GM18520 (cell line): ENCODE measurements at regions not wholly inside any gene's neighbourhood (a gene's known extent, or its start where the extent isn't known, plus 50 kb on each side); places are given as distances from the start of the nearest gene placed in this dataset.

Experiments
- ATAC-seq: cut with Tn5 transposase; IDR thresholded peaks from one replicate; pipeline ENCODE4 v1.9.1; 2021; ENCODE audit not compliant: unreplicated experiment

DNA sequence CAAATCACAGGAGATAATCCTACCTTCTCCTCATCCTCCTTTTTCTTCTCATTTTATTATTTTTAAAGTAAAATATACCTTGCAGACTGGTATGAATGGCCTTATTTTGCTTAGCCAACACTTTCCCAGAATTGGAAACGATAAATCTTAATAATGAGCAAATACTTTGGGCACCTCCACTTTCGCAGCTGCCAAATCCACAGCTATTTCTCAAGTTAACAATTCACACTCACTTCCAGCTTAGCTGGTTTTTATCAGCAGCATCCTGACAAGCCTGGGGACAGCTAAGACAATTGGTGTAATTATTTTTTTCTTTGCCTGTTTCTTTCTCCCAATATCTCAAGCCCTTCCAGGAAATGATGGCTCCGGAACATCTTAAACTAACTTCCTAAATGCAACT is 867.5 kb upstream of the TMEM132C start:
- ATAC-seq = no peak

DNA sequence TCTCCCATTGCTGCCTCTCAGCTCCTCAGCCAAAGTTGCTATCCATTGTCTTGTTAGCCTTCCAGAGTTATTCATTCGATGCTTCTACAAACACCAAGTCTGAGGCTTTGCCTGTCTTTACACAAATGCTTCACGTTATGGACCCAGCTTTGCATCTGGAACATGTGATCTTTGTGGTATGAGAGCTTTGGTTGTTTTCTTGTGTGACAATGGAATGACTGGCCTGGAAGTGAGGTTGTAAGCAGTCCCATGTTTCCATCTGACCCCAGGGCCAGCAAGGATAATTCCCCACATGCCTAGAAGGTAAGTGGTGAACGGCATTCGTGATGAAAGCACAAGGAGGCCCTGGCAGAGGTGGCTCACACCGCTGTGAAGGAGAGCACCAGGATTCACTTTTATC is 866.7 kb upstream of the TMEM132C start:
- ATAC-seq = no peak

DNA sequence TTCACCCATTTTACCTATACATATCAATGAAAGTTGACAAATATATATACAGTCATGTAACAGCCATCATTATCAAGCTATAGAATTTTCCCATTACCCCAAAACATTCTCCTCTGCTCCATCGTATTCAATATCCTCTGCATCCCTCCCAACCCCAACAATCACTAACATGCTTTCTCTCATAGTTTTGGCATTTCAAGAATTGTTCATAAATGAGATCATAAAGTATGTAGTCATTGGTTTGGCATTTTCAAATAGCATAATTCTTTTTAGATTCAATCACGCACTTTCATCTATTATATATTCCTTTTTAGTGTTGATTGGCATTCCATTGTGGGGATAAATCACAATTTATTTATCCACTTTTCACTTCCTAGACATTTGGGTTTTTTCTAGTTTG is 866.0 kb upstream of the TMEM132C start:
- no peak for ATAC-seq

DNA sequence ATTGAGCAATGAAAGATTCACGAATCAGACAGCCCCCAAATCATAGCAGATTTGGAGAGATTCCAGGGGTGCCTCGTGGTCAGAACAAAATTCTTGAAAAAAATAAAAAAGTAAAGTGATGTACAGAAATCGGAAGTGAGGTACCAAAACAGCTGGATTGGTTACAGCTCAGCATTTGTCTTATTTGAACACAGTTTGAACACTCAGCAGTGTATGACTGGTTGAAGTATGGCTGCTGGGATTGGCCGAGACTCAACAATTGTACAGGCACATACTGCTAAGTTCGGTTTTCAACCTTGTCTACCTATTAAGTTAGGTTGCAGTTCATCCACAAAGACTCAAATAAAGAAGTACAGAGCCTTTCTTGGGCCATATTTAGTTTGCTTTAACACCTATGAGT is 865.4 kb upstream of the TMEM132C start:
- ATAC-seq = no peak

DNA sequence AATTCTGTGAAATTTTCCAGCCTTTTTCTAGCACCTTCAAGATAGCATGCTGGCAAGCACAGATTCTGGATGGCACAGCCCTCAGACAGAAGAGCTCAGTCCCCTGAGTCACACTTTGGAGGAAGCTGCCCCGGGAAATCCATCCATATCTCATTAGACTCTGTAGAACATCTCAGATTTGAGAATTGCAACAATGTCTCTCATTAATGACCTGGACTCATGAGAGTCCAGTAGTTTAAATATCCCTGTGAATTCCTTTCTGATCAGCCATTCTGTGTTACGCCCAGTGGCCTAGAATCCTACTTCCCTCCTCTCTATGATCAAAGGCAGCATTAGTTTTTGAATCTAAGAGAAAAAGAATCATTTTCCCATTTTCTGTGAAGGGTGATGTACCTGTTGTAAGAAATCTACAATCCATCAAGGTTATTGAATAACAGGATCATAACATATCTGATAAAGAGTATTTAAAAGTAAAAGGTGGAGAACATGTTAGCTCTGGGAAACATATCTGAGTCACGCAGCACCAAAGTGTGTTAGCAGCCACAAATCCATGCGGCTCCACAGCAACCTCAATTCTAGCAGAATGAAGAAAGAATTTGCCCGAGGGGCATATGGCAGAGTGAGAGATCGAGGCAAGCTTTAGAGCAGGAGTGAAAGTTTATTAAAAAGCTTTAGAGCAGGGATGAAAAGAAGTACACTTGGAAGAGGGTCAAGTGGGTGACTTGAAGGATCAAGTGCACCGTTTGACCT is 855.6 kb upstream of the TMEM132C start:
- ATAC-seq = no peak

DNA sequence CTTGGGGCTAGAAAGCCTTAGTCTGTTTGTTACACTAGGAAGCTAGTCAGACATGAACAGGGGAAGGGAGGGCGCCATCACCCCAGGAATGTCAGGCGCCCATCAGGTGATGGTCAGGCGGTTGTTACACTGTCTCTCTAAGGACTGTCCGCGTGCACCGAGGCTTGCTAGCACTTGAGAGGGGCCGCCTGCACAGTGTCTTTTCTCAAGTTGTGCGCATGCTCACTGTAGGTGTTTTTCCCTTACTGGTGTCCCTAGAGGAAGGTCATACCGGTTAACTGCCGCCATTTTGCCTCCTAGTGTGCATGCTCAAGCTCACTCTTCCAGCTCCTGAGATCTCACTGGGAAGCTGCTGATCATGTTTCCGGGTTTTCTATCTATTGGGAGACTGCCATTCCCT is 855.0 kb upstream of the TMEM132C start:
- ATAC-seq = no peak

DNA sequence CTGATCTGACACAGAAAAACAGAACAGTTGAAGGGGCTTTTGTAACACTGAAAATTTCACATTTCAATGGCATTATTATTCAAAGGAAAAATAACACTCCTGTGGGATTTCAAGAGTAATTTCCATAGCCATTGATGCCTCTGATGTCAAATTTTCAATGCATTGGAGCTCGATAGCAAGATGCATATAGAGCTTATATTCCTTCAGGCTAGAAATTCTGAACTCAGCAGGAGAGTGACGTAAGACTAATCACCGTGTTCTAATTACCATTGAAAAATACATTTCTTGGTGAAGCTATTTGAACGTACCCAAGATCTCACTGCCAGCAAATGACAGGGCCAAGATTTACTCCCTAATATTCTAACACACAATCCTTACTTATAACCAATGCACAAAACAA is 854.1 kb upstream of the TMEM132C start:
- no peak for ATAC-seq

DNA sequence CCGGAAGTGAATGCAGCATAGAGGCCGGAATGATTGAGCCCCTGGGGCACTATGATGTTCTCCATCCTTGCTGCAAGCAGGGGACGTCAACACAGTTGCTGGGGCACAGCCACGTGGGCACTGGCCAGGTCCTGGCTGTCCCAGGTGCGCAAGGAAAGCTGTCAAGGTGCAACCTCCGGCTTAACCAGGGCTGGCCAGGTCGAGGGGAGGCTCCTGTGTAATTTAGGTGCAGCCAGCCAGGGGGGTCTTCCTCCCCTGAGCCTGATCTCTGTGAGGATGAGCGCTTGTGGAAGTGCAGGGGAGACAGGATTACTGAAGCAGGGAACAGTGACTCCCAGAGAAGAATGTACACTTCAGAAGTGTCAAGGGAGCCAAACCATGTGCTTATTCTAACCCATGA is 852.8 kb upstream of the TMEM132C start:
- no peak for ATAC-seq

DNA sequence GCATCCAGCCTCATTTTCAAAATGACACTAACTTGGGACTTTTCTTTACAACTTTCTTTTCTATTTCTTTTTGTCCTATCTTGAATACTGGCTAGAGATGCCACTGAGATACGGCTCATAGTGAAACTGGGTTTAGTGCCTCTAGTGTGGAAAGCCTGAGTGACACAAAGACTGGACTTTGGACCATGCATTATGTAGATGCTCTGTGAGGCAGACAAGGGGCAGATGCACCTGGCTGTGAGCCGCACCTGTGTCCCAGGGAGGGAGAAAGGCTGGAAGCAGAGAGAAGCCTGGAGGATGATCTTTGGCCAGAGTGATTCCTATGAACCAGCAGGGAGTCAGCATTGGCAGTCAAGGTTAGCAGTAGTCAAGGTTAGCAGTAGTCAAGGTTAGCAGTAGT is 852.3 kb upstream of the TMEM132C start:
- ATAC-seq = no peak

DNA sequence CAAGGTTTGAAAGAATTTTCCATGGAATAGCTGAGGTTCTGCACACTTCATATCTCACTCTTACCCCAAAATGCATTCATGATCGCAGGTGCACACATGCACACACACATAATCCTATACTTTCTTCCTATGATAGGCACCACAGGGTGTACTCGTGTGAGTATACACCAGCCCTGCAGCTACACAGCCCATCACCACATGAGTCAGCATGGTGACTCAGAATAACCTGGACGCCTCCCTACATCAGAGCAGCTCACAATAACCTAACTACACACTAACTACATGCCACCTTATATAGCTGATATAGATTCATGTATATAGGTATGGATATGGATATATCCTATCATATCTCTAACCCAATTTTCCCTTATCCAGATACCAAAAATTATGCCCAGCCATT is 850.2 kb upstream of the TMEM132C start:
- ATAC-seq = no peak

DNA sequence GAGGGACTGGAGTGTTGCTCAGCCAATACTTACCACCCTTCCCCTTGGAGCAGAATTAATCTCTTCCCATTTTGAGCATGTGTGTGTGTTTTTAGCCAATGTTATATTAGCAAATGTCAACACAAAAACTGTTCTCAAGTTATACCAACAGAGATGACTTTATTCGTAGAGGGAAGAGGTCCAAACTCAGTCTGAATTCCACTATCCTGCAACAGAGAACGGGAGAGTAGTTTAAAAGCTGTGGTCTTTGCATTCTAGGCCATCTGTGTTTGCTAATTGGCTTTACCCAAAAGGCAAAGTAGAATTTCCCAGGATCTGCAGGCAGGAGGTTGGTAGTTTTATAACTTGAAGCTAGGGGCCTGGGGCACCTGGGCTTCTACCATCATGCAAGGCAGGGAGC is 847.9 kb upstream of the TMEM132C start:
- no peak for ATAC-seq

DNA sequence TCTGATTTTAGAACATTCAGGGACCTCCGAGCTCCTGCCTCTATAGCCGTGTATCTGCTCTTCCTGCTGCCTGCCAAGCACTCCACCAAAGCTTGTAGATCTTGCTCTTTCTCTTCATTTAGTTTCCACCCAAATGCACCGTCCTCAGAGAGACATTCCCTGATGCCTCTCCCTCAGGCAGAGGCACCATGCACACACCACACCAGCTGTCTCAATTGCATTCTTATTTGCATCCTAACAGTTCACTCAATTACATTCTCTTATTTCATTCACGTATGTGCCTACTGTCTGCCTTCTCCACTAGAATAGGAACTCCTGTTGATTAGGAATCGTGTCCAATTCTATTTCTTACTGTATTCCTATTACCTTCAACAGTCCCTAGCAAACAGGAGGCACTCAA is 845.4 kb upstream of the TMEM132C start:
- no peak for ATAC-seq

DNA sequence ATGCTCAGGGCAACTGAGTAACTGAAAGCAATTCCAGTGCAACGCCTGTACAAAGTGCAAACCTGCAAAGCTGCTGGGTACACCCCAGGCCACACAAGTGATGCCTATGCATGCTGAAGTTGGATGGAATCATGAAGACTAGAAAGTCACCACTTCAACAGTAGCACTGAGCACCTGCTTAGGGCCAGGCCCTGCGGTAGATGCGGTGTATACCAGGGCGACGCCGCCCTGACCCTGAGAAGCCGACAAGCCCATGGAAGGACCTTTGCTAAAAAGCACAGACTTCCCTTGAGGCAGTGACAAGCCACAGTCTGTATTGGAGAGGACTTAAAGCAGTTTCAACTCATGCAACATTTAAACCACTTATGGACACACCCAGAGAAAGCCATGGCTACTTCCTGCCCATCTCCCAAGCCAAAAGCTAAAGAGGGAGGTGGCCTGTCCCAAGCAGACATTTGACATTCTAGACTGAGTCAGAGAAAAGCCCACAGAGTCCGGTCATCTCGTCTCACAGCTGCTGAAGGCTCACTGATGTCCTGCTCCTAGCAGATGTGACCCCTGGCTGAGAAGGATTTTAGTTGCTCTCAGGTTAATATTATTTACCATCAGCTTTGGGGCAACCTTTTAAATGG is 843.9 kb upstream of the TMEM132C start:
- ATAC-seq = no peak

DNA sequence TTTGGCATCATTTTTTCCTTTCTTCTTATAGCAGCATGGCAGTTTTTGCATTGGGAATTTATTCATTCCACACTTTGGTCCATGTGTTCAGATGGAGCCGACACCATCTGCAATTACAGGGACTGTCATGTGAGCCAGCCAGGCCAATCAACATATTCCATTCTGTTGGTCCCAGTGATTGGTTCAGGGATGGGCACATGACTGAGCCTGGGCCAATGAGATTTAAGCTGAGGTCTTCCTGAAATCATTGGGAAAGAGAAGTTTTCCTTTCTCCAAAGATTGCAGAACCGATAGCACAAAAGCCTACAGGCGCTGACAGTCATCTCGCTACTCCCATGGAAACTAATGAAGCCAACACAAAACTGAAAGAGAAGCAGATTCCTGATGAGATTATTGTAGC is 841.5 kb upstream of the TMEM132C start:
- no peak for ATAC-seq

DNA sequence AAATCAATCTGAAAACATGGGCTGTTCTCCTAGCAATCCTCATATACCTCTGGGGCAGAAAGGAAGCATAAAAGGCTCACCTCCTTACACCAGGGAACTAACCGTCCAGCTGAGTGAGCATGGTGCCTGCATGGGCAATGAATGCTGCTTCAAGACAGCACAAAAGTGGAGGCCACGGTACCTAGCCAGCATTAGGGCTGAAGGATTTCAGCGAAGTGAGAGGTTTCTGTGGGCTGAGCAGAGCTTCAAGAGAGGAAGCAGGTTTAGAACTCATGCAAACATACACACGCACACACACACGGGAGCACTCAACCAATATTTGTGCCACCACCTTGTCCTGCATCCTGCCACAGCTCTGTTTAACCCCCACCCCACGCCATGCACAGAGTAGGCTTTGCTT is 838.5 kb upstream of the TMEM132C start:
- ATAC-seq = no peak

DNA sequence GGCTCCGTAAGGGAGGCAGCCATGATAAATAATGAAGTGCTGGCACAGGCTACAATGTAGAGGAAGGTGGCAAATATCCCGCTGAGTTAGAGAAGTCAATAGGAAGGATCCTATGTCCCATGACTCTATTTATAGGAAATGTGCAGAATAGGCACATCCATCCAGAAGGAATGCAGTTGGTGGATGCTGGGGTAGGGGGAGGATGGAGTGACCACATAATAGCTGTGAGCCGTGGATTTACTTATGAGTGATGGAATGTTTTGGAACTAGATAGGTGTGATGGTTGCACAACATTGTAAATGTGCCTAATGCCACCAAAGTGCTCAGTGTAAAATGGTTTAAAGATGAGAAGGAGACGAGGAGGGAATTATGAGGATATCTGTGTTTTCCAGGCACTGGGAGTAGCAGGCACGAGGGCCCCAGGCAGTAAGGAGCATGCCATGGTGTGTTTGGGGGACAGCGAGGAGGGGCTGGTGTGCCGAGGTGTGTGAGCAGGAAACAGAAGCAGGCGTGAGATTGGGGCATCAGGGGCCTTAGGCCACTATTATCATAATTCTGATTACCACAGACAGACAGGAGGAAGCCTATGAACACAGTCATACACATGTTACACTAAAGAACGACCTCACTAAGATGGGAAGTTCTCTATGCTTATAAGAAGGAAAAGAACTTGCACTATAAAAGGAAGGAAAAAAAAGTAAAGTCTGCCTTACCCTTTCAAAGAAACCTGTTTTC is 837.3 kb upstream of the TMEM132C start:
- no peak for ATAC-seq

DNA sequence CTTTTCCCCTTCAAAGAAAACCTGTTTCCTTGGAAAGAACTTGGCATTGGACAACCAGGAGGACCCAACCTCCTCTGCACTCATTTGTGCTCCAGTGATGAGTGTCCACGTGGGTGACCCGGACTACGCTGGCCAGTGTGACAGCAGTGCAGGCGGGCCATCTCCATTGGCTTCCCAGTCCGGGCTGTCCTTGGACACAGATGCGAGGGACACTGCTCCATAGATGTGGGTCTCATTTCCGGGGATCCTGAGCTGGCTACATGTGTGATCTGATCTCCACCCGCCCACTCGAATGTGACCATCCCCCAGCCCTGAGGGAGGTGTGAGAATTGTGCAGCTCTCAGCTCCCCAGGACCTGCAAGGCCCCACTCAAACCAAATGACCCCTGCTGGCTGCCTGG is 836.6 kb upstream of the TMEM132C start:
- ATAC-seq = no peak

DNA sequence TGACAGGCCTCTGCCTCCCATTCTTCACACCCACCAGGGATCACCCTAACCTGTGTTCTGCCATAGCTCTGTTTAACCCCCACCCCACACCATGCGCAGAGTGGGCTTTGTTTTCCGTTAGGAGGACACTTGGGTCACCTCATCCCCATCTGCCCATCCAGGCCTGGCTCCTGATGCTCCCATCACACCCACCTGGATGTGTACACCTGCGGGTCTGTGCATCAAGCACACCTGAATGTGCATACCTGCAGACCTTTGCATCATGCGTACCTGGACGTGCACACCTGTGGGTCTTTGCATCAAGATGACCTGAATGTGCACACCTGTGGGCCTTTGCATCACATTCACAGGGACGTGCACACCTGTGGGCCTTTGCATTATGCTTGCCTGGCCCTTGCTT is 835.8 kb upstream of the TMEM132C start:
- no peak for ATAC-seq

DNA sequence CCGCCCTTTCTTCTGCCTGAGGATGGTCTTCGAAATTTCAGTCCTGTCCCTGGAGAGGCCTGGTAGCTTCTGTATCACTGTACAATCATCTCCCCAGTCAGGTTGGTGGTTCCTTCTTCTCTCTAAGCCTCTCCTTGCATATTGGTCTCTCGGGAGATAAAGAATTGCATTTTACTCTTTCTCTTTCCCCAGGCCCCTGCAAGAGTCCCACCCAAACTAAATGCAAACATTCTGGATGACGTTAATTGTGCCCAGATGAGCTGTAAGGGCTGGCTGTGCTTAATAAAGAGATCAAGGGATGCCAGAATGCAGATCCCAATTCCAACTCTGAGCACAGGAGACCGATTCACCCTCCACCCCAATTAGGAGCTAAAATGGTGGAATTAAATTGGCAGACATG is 835.4 kb upstream of the TMEM132C start:
- ATAC-seq = no peak

DNA sequence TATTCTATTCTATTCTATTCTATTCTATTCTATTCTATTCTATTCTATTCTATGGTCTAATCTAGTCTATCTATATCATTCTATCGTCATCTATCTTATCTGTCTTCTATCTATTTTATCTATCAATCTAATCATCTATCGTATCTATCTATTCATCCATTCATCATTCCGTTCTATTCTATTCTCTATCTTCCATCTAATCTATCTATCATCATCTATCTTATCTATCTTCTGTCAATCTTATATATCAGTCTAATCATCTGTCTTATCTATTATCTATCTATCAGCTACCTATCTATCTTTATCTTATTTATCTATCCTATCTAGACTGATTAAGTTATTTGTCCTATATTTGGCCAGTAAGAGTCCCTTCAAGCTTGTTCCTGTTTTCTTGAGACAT is 831.5 kb upstream of the TMEM132C start:
- no peak for ATAC-seq

DNA sequence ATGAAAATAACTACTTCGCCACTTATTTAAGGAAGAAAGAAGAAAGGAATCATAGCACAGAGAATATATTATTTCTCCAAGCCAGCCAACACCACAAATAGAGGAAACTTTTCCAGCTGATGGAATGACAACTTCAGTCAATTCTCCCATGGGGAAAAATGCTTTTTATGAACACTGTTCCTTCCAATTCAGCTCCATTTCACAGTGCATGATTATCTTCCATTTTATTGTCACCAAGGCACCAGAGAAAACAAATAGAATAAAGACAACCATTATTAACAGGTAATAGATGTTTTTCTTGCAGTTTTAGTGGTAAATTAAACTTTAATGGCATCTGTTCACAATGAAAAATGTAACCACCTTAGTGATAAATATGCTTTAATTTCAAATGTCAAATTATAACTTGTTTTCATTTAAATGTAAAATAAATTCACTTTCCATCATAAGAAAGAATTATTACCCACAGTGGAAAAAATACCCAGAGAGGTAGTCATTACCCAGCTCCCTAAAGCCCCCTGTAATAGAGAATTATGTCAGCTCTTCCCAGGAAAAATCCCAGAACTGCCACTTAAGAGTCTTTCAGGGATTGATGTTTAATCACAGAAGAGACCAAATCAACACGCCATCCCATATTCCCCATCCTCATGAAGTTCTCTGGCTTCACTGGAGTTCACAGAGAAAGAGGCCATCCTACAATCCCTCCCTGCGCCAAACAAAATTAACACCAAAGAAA is 828.3 kb upstream of the TMEM132C start:
- no peak for ATAC-seq
